HCT116 (cell line): ENCODE measurements at regions not wholly inside any gene's neighbourhood (a gene's known extent, or its start where the extent isn't known, plus 50 kb on each side); places are given as distances from the start of the nearest gene placed in this dataset.
"Not testable (repeated sequence)": the region's sequence is repeated elsewhere in the genome, so short reads cannot be mapped to it uniquely, and the experiment has no call there.

Source experiments
- ATAC-seq: fragments of 200-7000 bp; cut with Tn5 transposase; 2 replicates; pipeline ENCODE4 v1.9.1; 2020; ENCODE audit warnings: mild to moderate bottlenecking, moderate library complexity
- BruUV-seq: library from RNA; stranded (reverse); fragments of 400-500 nt; replicated peaks from 2 replicates; lab custom pipeline; 2021; lab: Mats Ljungman, UMichigan
- CTCF ChIA-PET: fragments of 300-600 bp; sonication (Branson Sonifier 250); formaldehyde crosslinking; loops from one replicate; lab custom pipeline; 2021; ENCODE audit warnings: antibody characterized with exemption; lab: Charles Lee
- POLR2A ChIA-PET: fragments of 300-600, 350-600 bp; sonication (Branson Sonifier 250); formaldehyde crosslinking; loops from one replicate; lab custom pipeline; 2021; ENCODE audit warnings: antibody characterized with exemption; lab: Charles Lee
- RAD21 ChIA-PET, 2 experiments: fragments of 300-600 bp; sonication (Branson Sonifier 250); formaldehyde crosslinking; loops; one replicate each; lab custom pipeline; 2023; ENCODE audit warnings: low total read pairs in 2 of 2; ENCODE audit not compliant: uncharacterized antibody in 2 of 2, unreplicated experiment in 2 of 2, low non-redundant PET in 1 of 2; lab: Charles Lee
- DNase-seq: peaks from one replicate; pipeline ENCODE4 v3.0.0-alpha.2; 2010; ENCODE audit warnings: low read depth, low spot score
- H2AFZ ChIP-seq: fragments of 200-600 bp; shearing (Covaris generic), sonication (generic); 2 replicates; pipeline ENCODE4 v1.6.1; 2017; ENCODE audit warnings: low read depth, mixed run types, mixed read lengths, antibody characterized with exemption, low read length; ENCODE audit not compliant: poor library complexity, severe bottlenecking
- H3K27ac ChIP-seq: 2 replicates; pipeline ENCODE4 v1.5.1; 2012; ENCODE audit warnings: low read depth, low read length
- H3K27me3 ChIP-seq: fragments of 200-600 bp; sonication (generic); 2 replicates; pipeline ENCODE4 v1.6.1; 2016; ENCODE audit warnings: mixed run types, low read length, mixed read lengths; ENCODE audit not compliant: insufficient read depth
- H3K36me3 ChIP-seq, 2 experiments: fragments of 200-500 bp in 1 of 2; fragments of 200-600 bp in 1 of 2; sonication (Bioruptor generic) in 1 of 2; sonication (generic) in 1 of 2; 2 replicates each; pipeline versions ENCODE4 v1.5.1 to v1.6.1; 2014 to 2016; ENCODE audit warnings: low read length in 2 of 2, inconsistent platforms in 1 of 2, mixed read lengths in 1 of 2, mixed run types in 1 of 2; ENCODE audit not compliant: insufficient read depth in 2 of 2, control insufficient read depth in 1 of 2
- H3K4me1 ChIP-seq, 2 experiments: fragments of 200-600 bp in 1 of 2; sonication (generic) in 1 of 2; 2 replicates each; pipeline versions ENCODE4 v1.5.1 to v1.6.1; 2012 to 2017; ENCODE audit warnings: low read length in 2 of 2, inconsistent platforms in 1 of 2, mild to moderate bottlenecking in 1 of 2, mixed read lengths in 1 of 2, mixed run types in 1 of 2, moderate library complexity in 1 of 2; ENCODE audit not compliant: insufficient read depth in 2 of 2, control insufficient read depth in 1 of 2
- H3K4me2 ChIP-seq: fragments of 200-600 bp; sonication (generic); 2 replicates; pipeline ENCODE4 v1.6.1; 2017; ENCODE audit warnings: mixed run types, low read length, mixed read lengths
- H3K4me3 ChIP-seq, 2 experiments: fragments of 200-600 bp in 1 of 2; sonication (generic) in 1 of 2; replicated peaks in 1 of 2; 2 replicates each; pipeline ENCODE4 v1.5.1; 2011 to 2016; ENCODE audit warnings: low read length in 2 of 2, control low read depth in 1 of 2, low read depth in 1 of 2, mild to moderate bottlenecking in 1 of 2, mixed read lengths in 1 of 2, mixed run types in 1 of 2
- H3K79me2 ChIP-seq: fragments of 200-600 bp; sonication (generic); 2 replicates; pipeline ENCODE4 v1.6.1; 2017; ENCODE audit warnings: mild to moderate bottlenecking, mixed run types, low read length, moderate library complexity, mixed read lengths; ENCODE audit not compliant: insufficient read depth
- H3K9ac ChIP-seq: fragments of 200-600 bp; sonication (generic); 2 replicates; pipeline ENCODE4 v1.6.1; 2016; ENCODE audit warnings: low read length, mixed read lengths
- H3K9me2 ChIP-seq: fragments of 200-600 bp; sonication (generic), shearing (Covaris generic); 2 replicates; pipeline ENCODE4 v1.6.1; 2017; ENCODE audit warnings: mixed run types, mild to moderate bottlenecking, moderate library complexity; ENCODE audit not compliant: insufficient read depth
- H3K9me3 ChIP-seq, 2 experiments: fragments of 200-500 bp in 1 of 2; fragments of 200-600 bp in 1 of 2; sonication (Bioruptor generic) in 1 of 2; sonication (generic) in 1 of 2; 2 replicates each; pipeline ENCODE4 v1.6.1; 2014 to 2017; ENCODE audit warnings: low read length in 2 of 2, mixed read lengths in 2 of 2, inconsistent platforms in 1 of 2, low read depth in 1 of 2, mild to moderate bottlenecking in 1 of 2, mixed run types in 1 of 2, moderate library complexity in 1 of 2; ENCODE audit not compliant: control insufficient read depth in 1 of 2, insufficient read depth in 1 of 2
- H4K20me1 ChIP-seq: fragments of 200-600 bp; sonication (generic), shearing (Covaris generic); 2 replicates; pipeline ENCODE4 v1.6.1; 2017; ENCODE audit warnings: mixed run types, mild to moderate bottlenecking, moderate library complexity; ENCODE audit not compliant: insufficient read depth
- CBX3 ChIP-seq: IDR thresholded peaks from 2 replicates; pipeline ENCODE4 v1.6.1; 2012; ENCODE audit warnings: low read depth
- CEBPB ChIP-seq: IDR thresholded peaks from 2 replicates; pipeline ENCODE4 v1.6.1; 2012; ENCODE audit warnings: low read depth
- CTCF ChIP-seq, 3 experiments: fragments of 200-600 bp in 1 of 3; sonication (generic) in 1 of 3; IDR thresholded peaks in 2 of 3; conservative IDR thresholded peaks in 1 of 3; 2 replicates each; pipeline ENCODE4 v1.5.1; 2012 to 2017; ENCODE audit warnings: low read depth in 2 of 3, low read length in 2 of 3, antibody characterized with exemption in 1 of 3, borderline replicate concordance in 1 of 3, control low read depth in 1 of 3, mild to moderate bottlenecking in 1 of 3, mixed read lengths in 1 of 3, mixed run types in 1 of 3, moderate library complexity in 1 of 3; ENCODE audit not compliant: insufficient read depth in 1 of 3
- FOSL1 ChIP-seq: IDR thresholded peaks from 2 replicates; pipeline ENCODE4 v1.6.1; 2012; ENCODE audit warnings: low read depth
- JUND ChIP-seq: IDR thresholded peaks from 2 replicates; pipeline ENCODE4 v1.6.1; 2012
- POLR2A ChIP-seq: IDR thresholded peaks from 2 replicates; pipeline ENCODE4 v1.7.0; 2011; ENCODE audit warnings: borderline replicate concordance; ENCODE audit not compliant: insufficient read depth, insufficient read length; ENCODE audit errors: extremely low read depth
- TCF7L2 ChIP-seq: IDR thresholded peaks from 2 replicates; pipeline ENCODE4 v1.7.0; 2011; ENCODE audit warnings: borderline replicate concordance, inconsistent platforms; ENCODE audit not compliant: insufficient read depth, insufficient read length; ENCODE audit errors: extremely low read depth
- YY1 ChIP-seq: IDR thresholded peaks from 2 replicates; pipeline ENCODE4 v1.6.1; 2011; ENCODE audit warnings: low read length, low read depth, moderate library complexity, mild to moderate bottlenecking; ENCODE audit not compliant: insufficient replicate concordance; ENCODE audit errors: extremely low read depth
- intact Hi-C: fragments of 100-400 bp; cut with micrococcal nuclease; formaldehyde crosslinking; loops from 2 replicates; pipeline ENCODE4 v1.10.0; 2022

- H4K20me1 ChIP-seq, RAD21 ChIA-PET, H3K9me3 ChIP-seq, H3K4me3 ChIP-seq, H3K27me3 ChIP-seq, H3K27ac ChIP-seq, DNase-seq, H3K9me2 ChIP-seq, POLR2A ChIA-PET, H2AFZ ChIP-seq, H3K4me1 ChIP-seq, H3K4me2 ChIP-seq, H3K9ac ChIP-seq, H3K79me2 ChIP-seq, H3K36me3 ChIP-seq, BruUV-seq: not testable (repeated sequence)
- intact Hi-C loops, result loop anchor here (5.0 kb wide), 2 partner anchors 250 to 330 kb away; no protein-coding TSS in a partner anchor
- peak; percentile 25 to 38 (median 29); a peak in 3 of 6 replicates for TF ChIP-seq CTCF (IDR thresholded peaks at IDR 0.05 in 2 of 3, conservative IDR thresholded peaks at IDR 0.05 in 1 of 3; ENCODE audit: borderline replicate concordance in 1 of 3, insufficient read depth in 1 of 3, low read depth in 2 of 3, low read length in 2 of 3)
- ATAC-seq, result peak; percentile 99
- CTCF ChIA-PET, result interaction anchor here (0.7 to 1.6 kb wide), 9 partner anchors 9 to 331 kb away, joined by 3 to 6 read pairs (median 4); no protein-coding TSS in a partner anchor
Measured at GRCh38 chr4:77366876-77367275, 209.9 kb downstream of the CCNG2 start.

- Histone ChIP-seq H3K9me2 (no peaks in the 10 kb centered on the region), H3K9me3 (no peaks in the 10 kb centered on the region), H3K79me2 (no peaks in the 10 kb centered on the region), H2AFZ (no peak overlapping the region), H3K9ac (no peak overlapping the region), H3K4me1 (no peaks in the 10 kb centered on the region), H3K4me2 (no peak overlapping the region), H3K36me3 (no peaks in the 10 kb centered on the region), H3K4me3 (no peak overlapping the region), H3K27me3 (no peaks in the 10 kb centered on the region; the same call in 1 of the 2 replicates), H4K20me1 (no peaks in the 10 kb centered on the region), H3K27ac (no peak overlapping the region)
- no TSS peak for BruUV-seq
- ChIA-PET POLR2A (no interaction called here), CTCF (interaction anchor here (0.9 to 1.6 kb wide), 4 partner anchors 20 to 107 kb away, joined by 3 to 4 read pairs (median 3); no protein-coding TSS in a partner anchor), RAD21 (no interaction called here)
- no peak for ATAC-seq
- no peak for DNase-seq
- intact Hi-C loops, result loop anchor here (2.0 to 5.0 kb wide), 3 partner anchors 65 to 330 kb away; no protein-coding TSS in a partner anchor
- TF ChIP-seq POLR2A (no peak), JUND (no peak), CBX3 (no peak), YY1 (no peak), FOSL1 (no peak), TCF7L2 (no peak), CEBPB (no peak), CTCF (IDR thresholded peaks at IDR 0.05 in 2 of 3, conservative IDR thresholded peaks at IDR 0.05 in 1 of 3; ENCODE audit: borderline replicate concordance in 1 of 3, insufficient read depth in 1 of 3, low read depth in 2 of 3, low read length in 2 of 3) (no peak)
Measured at GRCh38 chr4:77367638-77368037, 210.6 kb downstream of the CCNG2 start.
